ENCODE measurements at regions not wholly inside any gene's neighbourhood (a gene's known extent, or its start where the extent isn't known, plus 50 kb on each side); places are given as distances from the start of the nearest gene placed in this dataset.

GRCh38 chr10:9707216-9707615 is 1310.5 kb upstream of the CELF2 start:
- ChIA-PET CTCF (interaction anchor here (1.3 kb wide), 1 partner anchor 91 kb away, joined by 3 read pairs; no protein-coding TSS in a partner anchor), POLR2A (no interaction called here)
- no peak for DNase-seq (ENCODE audit: extremely low spot score)
- TF ChIP-seq CTCF (IDR thresholded peaks at IDR 0.05; ENCODE audit: control extremely low read depth, extremely low read depth, low read depth, missing control alignments): no peak

- no peak for TF ChIP-seq CTCF (IDR thresholded peaks at IDR 0.05; ENCODE audit: control extremely low read depth, extremely low read depth, low read depth, missing control alignments)
- POLR2A ChIA-PET: no interaction called here
- DNase-seq (ENCODE audit: extremely low spot score): no peak
- CTCF ChIA-PET: no interaction called here
These were observed 1307.8 kb upstream of the CELF2 start for GRCh38 chr10:9709849-9710248.

GRCh38 chr10:9712393-9712792 is 1305.3 kb upstream of the CELF2 start:
- ChIA-PET CTCF (no interaction called here), POLR2A (no interaction called here)
- TF ChIP-seq CTCF (IDR thresholded peaks at IDR 0.05; ENCODE audit: control extremely low read depth, extremely low read depth, low read depth, missing control alignments): no peak
- DNase-seq (ENCODE audit: extremely low spot score): no peak

- CTCF ChIA-PET: no interaction called here
- POLR2A ChIA-PET: no interaction called here
- TF ChIP-seq CTCF (IDR thresholded peaks at IDR 0.05; ENCODE audit: control extremely low read depth, extremely low read depth, low read depth, missing control alignments): no peak
- no peak for DNase-seq (ENCODE audit: extremely low spot score)
These were observed 1298.4 kb upstream of the CELF2 start for GRCh38 chr10:9719246-9719645.

- POLR2A ChIA-PET: no interaction called here
- DNase-seq (ENCODE audit: extremely low spot score): no peak
- CTCF ChIA-PET: interaction anchor here (1.0 kb wide), 2 partner anchors 8 to 11 kb away, joined by 3 to 4 read pairs; no protein-coding TSS in a partner anchor
- TF ChIP-seq CTCF (IDR thresholded peaks at IDR 0.05; ENCODE audit: control extremely low read depth, extremely low read depth, low read depth, missing control alignments): no peak
These were observed 1283.9 kb upstream of the CELF2 start for GRCh38 chr10:9733766-9734165.

GRCh38 chr10:9734218-9734617 is 1283.5 kb upstream of the CELF2 start:
- no peak for DNase-seq (ENCODE audit: extremely low spot score)
- TF ChIP-seq CTCF (IDR thresholded peaks at IDR 0.05; ENCODE audit: control extremely low read depth, extremely low read depth, low read depth, missing control alignments): no peak
- ChIA-PET CTCF (no interaction called here), POLR2A (no interaction called here)

GRCh38 chr10:9735731-9736130 is 1281.9 kb upstream of the CELF2 start:
- TF ChIP-seq CTCF (IDR thresholded peaks at IDR 0.05; ENCODE audit: control extremely low read depth, extremely low read depth, low read depth, missing control alignments): no peak
- POLR2A ChIA-PET: no interaction called here
- no peak for DNase-seq (ENCODE audit: extremely low spot score)
- CTCF ChIA-PET: interaction anchor here (1.0 to 1.1 kb wide), 2 partner anchors 10 to 46 kb away, joined by 3 read pairs; no protein-coding TSS in a partner anchor
